ENCODE measurements at regions not wholly inside any gene's neighbourhood (a gene's known extent, or its start where the extent isn't known, plus 50 kb on each side); places are given as distances from the start of the nearest gene placed in this dataset.

DNA sequence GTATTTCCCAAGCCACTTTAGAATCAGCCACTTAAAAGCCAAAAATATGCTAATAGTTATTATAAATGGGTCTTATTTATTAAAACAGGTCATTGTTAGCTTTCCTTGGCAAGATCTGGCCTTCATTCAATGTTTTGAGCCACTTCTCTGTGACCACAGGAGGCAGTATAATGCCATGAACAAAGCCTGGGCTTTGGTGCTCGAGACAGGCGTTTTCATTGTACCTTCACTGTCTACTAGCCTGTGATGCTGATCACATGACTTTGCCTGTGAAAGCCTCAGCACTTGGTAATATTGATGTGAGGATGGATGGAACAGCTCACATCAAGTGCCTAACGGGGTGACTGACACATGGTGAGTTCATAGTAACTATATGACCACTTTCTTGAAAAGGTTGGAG, 217.0 kb downstream of the RWDD3 start:
- TF ChIP-seq EZH2phosphoT487 (IDR thresholded peaks at IDR 0.05; ENCODE audit: insufficient read depth, low read depth) (no peak), EZH2 (IDR thresholded peaks at IDR 0.05; ENCODE audit: insufficient read depth, poor library complexity, severe bottlenecking) (no peak)
